Neuronal stem cell (in vitro differentiated cells): ENCODE measurements at regions not wholly inside any gene's neighbourhood (a gene's known extent, or its start where the extent isn't known, plus 50 kb on each side); places are given as distances from the start of the nearest gene placed in this dataset.

ENCODE experiments used
- DNase-seq: peaks from one replicate; pipeline ENCODE4 v3.0.0-alpha.2; 2013; ENCODE audit warnings: low spot score
- H2AFZ ChIP-seq: one replicate; pipeline ENCODE4 v1.6.1; 2013; ENCODE audit warnings: mild to moderate bottlenecking, low read length, inconsistent platforms
- H2AK5ac ChIP-seq: 2 replicates; pipeline ENCODE4 v1.6.1; 2013; ENCODE audit warnings: low read depth, mild to moderate bottlenecking, inconsistent platforms, low read length, moderate library complexity, mixed read lengths
- H2BK120ac ChIP-seq: 2 replicates; pipeline ENCODE4 v1.6.1; 2013; ENCODE audit warnings: low read depth, mild to moderate bottlenecking, inconsistent platforms, low read length, moderate library complexity, mixed read lengths
- H2BK12ac ChIP-seq: one replicate; pipeline ENCODE4 v1.6.1; 2013; ENCODE audit warnings: low read length, inconsistent platforms
- H2BK15ac ChIP-seq: 2 replicates; pipeline ENCODE4 v1.6.1; 2013; ENCODE audit warnings: mild to moderate bottlenecking, low read length, inconsistent platforms, mixed read lengths
- H2BK5ac ChIP-seq: one replicate; pipeline ENCODE4 v1.6.1; 2013; ENCODE audit warnings: inconsistent platforms, mild to moderate bottlenecking, low read length, moderate library complexity
- H3K14ac ChIP-seq: one replicate; pipeline ENCODE4 v1.6.1; 2013; ENCODE audit warnings: low read length, inconsistent platforms
- H3K18ac ChIP-seq: 2 replicates; pipeline ENCODE4 v1.6.1; 2013; ENCODE audit warnings: low read length, inconsistent platforms
- H3K23ac ChIP-seq: 2 replicates; pipeline ENCODE4 v1.6.1; 2013; ENCODE audit warnings: low read depth, mild to moderate bottlenecking, mixed read lengths, low read length, inconsistent platforms; ENCODE audit not compliant: poor library complexity
- H3K27ac ChIP-seq: replicated peaks from 3 replicates; pipeline ENCODE4 v1.5.1; 2013; ENCODE audit warnings: low read length, inconsistent platforms
- H3K27me3 ChIP-seq, 3 experiments: 2 replicates each; pipeline ENCODE4 v1.6.1; 2013; ENCODE audit warnings: low read length in 3 of 3, mild to moderate bottlenecking in 2 of 3, inconsistent platforms in 1 of 3, low read depth in 1 of 3, mixed read lengths in 1 of 3, moderate library complexity in 1 of 3; ENCODE audit not compliant: control insufficient read depth in 3 of 3, insufficient read depth in 3 of 3
- H3K36me3 ChIP-seq, 2 donors: replicated peaks in 1 of 2; 2 replicates each; pipeline ENCODE4 v1.6.1; 2013; ENCODE audit warnings: low read length in 2 of 2; ENCODE audit not compliant: control insufficient read depth in 2 of 2, insufficient read depth in 2 of 2
- H3K4ac ChIP-seq: 2 replicates; pipeline ENCODE4 v1.6.1; 2013; ENCODE audit warnings: inconsistent platforms, mild to moderate bottlenecking, low read length, moderate library complexity
- H3K4me1 ChIP-seq, 2 donors: 1 replicate in 1 of 2; 2 replicates in 1 of 2; pipeline ENCODE4 v1.6.1; 2013; ENCODE audit warnings: low read length in 2 of 2, low read depth in 1 of 2; ENCODE audit not compliant: control insufficient read depth in 2 of 2, insufficient read depth in 1 of 2
- H3K4me2 ChIP-seq: one replicate; pipeline ENCODE4 v1.6.1; 2013; ENCODE audit warnings: mild to moderate bottlenecking, low read length, inconsistent platforms; ENCODE audit not compliant: insufficient read depth, poor library complexity, severe bottlenecking
- H3K4me3 ChIP-seq, 2 donors: 2 replicates each; pipeline ENCODE4 v1.5.1; 2013; ENCODE audit warnings: low read length in 2 of 2, mild to moderate bottlenecking in 2 of 2, inconsistent platforms in 1 of 2, moderate library complexity in 1 of 2
- H3K79me1 ChIP-seq: one replicate; pipeline ENCODE4 v1.6.1; 2013; ENCODE audit warnings: low read depth, mild to moderate bottlenecking, inconsistent platforms, low read length, moderate library complexity
- H3K9ac ChIP-seq: one replicate; pipeline ENCODE4 v1.6.1; 2013; ENCODE audit warnings: mild to moderate bottlenecking, low read depth, low read length, inconsistent platforms; ENCODE audit not compliant: poor library complexity
- H3K9me3 ChIP-seq, 2 donors: replicated peaks in 1 of 2; 2 replicates each; pipeline versions ENCODE3 to v1.6.1; 2013; ENCODE audit warnings: low read length in 2 of 2, mild to moderate bottlenecking in 2 of 2, inconsistent platforms in 1 of 2, low read depth in 1 of 2, mixed read lengths in 1 of 2, moderate library complexity in 1 of 2; ENCODE audit not compliant: control insufficient read depth in 2 of 2, insufficient read depth in 1 of 2
- H4K8ac ChIP-seq: one replicate; pipeline ENCODE4 v1.6.1; 2013; ENCODE audit warnings: low read depth, mild to moderate bottlenecking, inconsistent platforms, low read length, moderate library complexity
- H4K91ac ChIP-seq: one replicate; pipeline ENCODE4 v1.6.1; 2013; ENCODE audit warnings: low read length, low read depth, mild to moderate bottlenecking, inconsistent platforms; ENCODE audit not compliant: poor library complexity
- WGBS, 2 donors: extraction: QIAGEN DNeasy Blood & Tissue Kit; methylation state at CpG; one replicate each; pipeline ENCODE4 v1.1.7; 2013; ENCODE audit warnings: missing lambda C conversion rate in 2 of 2, mixed read lengths in 1 of 2; ENCODE audit not compliant: insufficient read length in 2 of 2, insufficient replicate concordance in 1 of 2; ENCODE audit errors: extremely low coverage in 2 of 2; 5-methylcytosine and 5-hydroxymethylcytosine counted together

DNA sequence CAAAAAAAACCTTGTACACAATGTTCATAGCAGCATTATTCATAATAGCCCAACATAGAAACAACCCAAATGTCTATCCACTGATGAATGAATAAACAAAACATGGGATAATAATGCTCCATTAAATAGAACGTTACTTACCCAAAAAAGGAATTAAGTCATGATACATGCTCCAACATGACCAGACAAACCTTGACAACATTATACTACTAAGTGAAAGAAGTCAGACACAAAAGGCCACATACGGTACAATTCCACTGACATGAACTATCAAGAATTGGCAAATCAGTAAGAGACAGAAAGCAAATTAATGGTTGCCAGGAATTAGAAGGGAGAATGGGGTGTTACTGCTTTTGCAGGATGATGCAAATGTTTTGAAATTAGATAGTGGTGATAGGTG, 193.8 kb upstream of the SHISA6 start:
- Histone ChIP-seq H4K8ac (no peak overlapping the region), H4K91ac (no peak overlapping the region), H3K4me1 (no peaks in the 10 kb centered on the region), H3K27me3 (no peaks in the 10 kb centered on the region), H2AK5ac (no peak overlapping the region), H2BK120ac (no peak overlapping the region), H2BK12ac (no peak overlapping the region), H3K14ac (no peak overlapping the region), H2AFZ (no peak overlapping the region), H2BK15ac (no peak overlapping the region), H3K79me1 (no peaks in the 10 kb centered on the region), H3K9me3 (no peaks in the 10 kb centered on the region), H3K9ac (no peak overlapping the region), H3K23ac (no peak overlapping the region), H3K18ac (no peak overlapping the region), H3K27ac (no peak overlapping the region), H3K4ac (no peak overlapping the region), H3K4me2 (no peak overlapping the region), H3K36me3 (no peaks in the 10 kb centered on the region), H2BK5ac (no peak overlapping the region), H3K4me3 (no peak overlapping the region)
- DNase-seq: no peak
- WGBS, 2 donors: no CpG with 5 or more reads among the region's 2 CpGs

DNA sequence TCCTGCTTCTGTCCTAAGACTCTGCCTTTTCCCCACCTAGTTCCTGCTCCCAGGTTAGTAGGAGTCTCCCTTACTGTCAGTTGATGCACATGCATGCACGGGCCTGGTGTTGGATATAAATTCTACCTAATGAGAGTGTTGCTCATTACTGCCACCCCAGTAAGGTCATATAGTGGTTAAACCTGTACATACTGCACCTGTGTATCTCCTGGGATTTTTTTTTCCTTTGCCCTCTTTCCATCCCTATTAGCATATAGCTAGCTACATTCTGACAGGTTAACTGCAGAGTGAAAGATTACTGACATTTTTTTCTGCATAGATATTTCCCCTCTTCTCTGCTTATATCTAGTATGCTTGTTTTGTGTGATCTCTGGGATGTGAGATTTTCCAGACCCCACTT, 201.5 kb upstream of the PIRT start:
- no peak overlapping the region for H2BK120ac ChIP-seq
- H3K9me3 ChIP-seq: peaks cover 0 to 2% of the 10 kb centered on the region in 2 donors
- H2BK12ac ChIP-seq: no peak overlapping the region
- H3K4me2 ChIP-seq: no peak overlapping the region
- no peak overlapping the region for H2AFZ ChIP-seq
- no peak overlapping the region for H3K18ac ChIP-seq
- no peak overlapping the region for H3K14ac ChIP-seq
- no peak overlapping the region for H2BK15ac ChIP-seq
- H4K91ac ChIP-seq: no peak overlapping the region
- H2AK5ac ChIP-seq: no peak overlapping the region
- no peak overlapping the region for H3K23ac ChIP-seq
- H3K4me1 ChIP-seq: no peaks in the 10 kb centered on the region
- no peaks in the 10 kb centered on the region for H3K36me3 ChIP-seq
- H3K27me3 ChIP-seq: no peaks in the 10 kb centered on the region
- H3K4ac ChIP-seq: no peak overlapping the region
- H3K9ac ChIP-seq: no peak overlapping the region
- no peak overlapping the region for H4K8ac ChIP-seq
- DNase-seq: no peak
- H3K27ac ChIP-seq: no peak overlapping the region
- no CpG with 5 or more reads among the region's 1 CpG for WGBS, 2 donors
- no peak overlapping the region for H3K4me3 ChIP-seq
- no peaks in the 10 kb centered on the region for H3K79me1 ChIP-seq
- H2BK5ac ChIP-seq: no peak overlapping the region

DNA sequence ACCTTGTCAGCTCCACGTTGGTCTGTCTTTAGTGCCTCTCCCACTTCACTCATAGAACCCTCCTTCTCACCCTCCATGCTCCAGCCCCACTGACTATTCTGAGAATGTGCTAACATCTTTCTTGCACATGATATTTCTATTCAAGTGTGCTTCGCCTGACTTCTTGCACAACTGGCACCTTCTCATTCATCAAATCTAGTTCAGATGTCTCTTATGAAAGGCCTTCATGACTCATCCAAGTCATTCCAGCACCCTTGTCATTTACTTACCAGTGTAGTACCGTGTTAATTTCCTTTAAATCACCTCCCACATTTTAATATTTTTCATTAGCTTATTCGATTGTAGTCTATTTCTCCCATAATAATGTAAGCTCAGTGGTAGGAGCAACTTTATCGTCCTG, 197.8 kb upstream of the PIRT start:
- Histone ChIP-seq H4K8ac (no peak overlapping the region), H3K4me3 (no peak overlapping the region), H2BK5ac (no peak overlapping the region), H3K4me1 (no peaks in the 10 kb centered on the region), H3K23ac (no peak overlapping the region), H3K4me2 (no peak overlapping the region), H3K79me1 (no peaks in the 10 kb centered on the region), H2BK15ac (no peak overlapping the region), H2AK5ac (no peak overlapping the region), H2BK120ac (no peak overlapping the region), H3K14ac (no peak overlapping the region), H3K36me3 (no peaks in the 10 kb centered on the region), H3K27ac (no peak overlapping the region), H3K18ac (no peak overlapping the region), H3K4ac (no peak overlapping the region), H3K27me3 (no peaks in the 10 kb centered on the region), H3K9me3 (peaks cover 0 to 5% of the 10 kb centered on the region in 2 donors), H3K9ac (no peak overlapping the region), H4K91ac (no peak overlapping the region), H2AFZ (no peak overlapping the region), H2BK12ac (no peak overlapping the region)
- no CpG with 5 or more reads among the region's 5 CpGs for whole genome bisulfite sequencing, 2 donors
- no peak for DNase-seq

DNA sequence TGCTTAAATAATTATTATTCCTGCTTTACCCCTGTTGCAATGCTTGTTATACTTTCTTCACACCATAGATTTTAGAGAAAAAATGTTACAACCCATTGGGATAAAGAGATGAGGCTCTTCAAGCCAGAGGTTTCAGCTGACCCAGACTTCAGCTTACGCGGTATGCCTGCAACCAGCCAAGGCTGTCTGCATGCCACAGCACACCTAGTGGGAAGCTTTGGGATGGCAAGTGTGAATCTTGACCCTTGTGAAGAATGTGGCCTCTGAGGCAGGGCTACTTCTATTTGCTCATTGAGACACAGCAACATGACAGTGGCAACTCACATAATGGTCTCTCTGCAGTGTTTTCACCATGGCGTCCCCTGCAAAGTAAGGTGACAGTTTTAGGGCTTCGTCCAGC, 193.9 kb upstream of the PIRT start:
- no peak overlapping the region for H3K9ac ChIP-seq
- no peak overlapping the region for H4K8ac ChIP-seq

More for the DNA sequence above, 193.9 kb upstream of the PIRT start:
- Histone ChIP-seq H3K4me3 (no peak overlapping the region), H3K27ac (no peak overlapping the region), H2AK5ac (no peak overlapping the region), H2AFZ (no peak overlapping the region), H3K9me3 (peaks cover 0 to 2% of the 10 kb centered on the region in 2 donors), H3K18ac (no peak overlapping the region), H2BK15ac (no peak overlapping the region), H2BK12ac (no peak overlapping the region), H4K91ac (no peak overlapping the region), H3K23ac (no peak overlapping the region), H3K4ac (no peak overlapping the region), H3K27me3 (no peaks in the 10 kb centered on the region), H3K4me2 (no peak overlapping the region), H3K36me3 (no peaks in the 10 kb centered on the region), H2BK5ac (no peak overlapping the region), H3K79me1 (no peaks in the 10 kb centered on the region), H3K14ac (no peak overlapping the region), H2BK120ac (no peak overlapping the region), H3K4me1 (no peaks in the 10 kb centered on the region)
- WGBS, 2 donors: no CpG with 5 or more reads among the region's 4 CpGs
- DNase-seq: no peak
